NCI-H1092 treated with DMSO at 0.1 percent for 48 hours (cell line): ENCODE measurements at regions not wholly inside any gene's neighbourhood (a gene's known extent, or its start where the extent isn't known, plus 50 kb on each side); places are given as distances from the start of the nearest gene placed in this dataset.
"Not testable (repeated sequence)": the region's sequence is repeated elsewhere in the genome, so short reads cannot be mapped to it uniquely, and the experiment has no call there.

Experiments
- DNase-seq: peaks from one replicate; lab custom pipeline; 2025; lab: John Stamatoyannopoulos, UW

DNA sequence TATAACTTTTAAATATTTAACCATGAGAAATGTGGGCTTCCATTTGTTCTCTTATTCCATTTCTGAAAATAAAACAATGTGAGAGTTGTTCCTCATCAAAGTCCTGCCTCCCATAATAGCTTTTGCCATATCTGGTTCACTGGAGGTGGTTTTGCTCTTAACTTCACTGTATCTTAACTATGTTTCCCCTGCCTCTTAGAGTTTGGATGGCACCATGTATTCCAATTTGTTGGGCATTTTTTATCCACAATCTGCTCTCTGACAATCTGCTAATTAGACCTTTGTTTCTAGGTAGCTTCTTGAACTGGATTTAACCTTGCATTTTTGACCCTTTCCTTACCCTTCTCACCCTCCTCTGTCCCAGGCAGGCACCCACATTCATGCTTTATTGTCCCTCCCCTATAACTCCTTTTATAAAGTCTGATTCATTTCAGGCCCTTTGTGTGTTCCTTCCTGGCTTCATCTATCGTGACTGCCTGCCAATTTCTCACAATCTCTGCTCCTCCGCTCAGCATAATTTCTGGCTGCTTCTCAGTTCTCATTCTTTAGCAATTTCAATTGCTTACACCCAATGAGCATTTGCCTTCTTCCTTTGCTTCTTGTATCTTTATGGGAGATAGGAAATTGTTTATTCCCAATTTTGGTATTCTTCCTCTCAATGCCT lies 144.2 kb upstream of the ARHGEF26 start:
- DNase-seq = no peak

- no peak for DNase-seq
Measured at GRCh38 chr3:153978006-153978405, 143.2 kb upstream of the ARHGEF26 start.

- no peak for DNase-seq
Measured at GRCh38 chr3:153979418-153980251, 141.6 kb upstream of the ARHGEF26 start.

DNA sequence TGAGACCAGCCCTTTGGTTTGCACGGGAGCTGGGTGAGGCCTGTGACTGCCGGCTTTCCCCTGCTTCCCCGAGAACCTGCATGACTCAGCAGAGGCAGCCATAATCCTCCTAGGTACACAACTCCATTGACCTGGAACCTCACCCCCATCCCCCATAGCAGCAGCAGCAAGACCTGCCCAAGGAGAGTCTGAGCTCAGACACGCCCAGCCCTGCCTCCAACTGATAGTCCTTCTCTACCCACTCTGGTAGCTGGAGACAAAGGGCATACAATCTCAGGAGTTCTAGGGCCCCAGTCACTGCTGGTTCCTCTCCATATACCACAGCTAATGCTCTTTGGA lies 141.0 kb upstream of the ARHGEF26 start:
- no peak for DNase-seq

DNA sequence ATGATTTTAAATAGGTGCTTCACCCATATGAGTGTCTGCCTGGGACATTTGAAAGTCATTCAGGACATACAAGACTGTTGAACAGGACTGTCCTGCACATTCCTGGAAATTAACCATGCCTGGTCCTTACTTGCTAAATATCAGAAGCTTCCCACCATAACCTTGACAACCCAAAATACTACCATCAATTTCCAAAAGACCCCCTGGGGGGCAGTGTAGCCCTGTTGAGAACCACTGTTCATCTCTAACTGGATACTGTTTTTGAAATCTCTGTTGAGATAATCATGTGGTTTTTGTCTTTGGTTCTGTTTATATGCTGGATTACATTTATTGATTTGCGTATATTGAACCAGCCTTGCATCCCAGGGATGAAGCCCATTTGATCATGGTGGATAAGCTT lies 123.8 kb upstream of the ARHGEF26 start:
- not testable (repeated sequence) for DNase-seq

- DNase-seq = no peak
Measured at GRCh38 chr3:154003649-154004048, 117.5 kb upstream of the ARHGEF26 start.

- DNase-seq = no peak
Measured at GRCh38 chr3:154011036-154011435, 110.2 kb upstream of the ARHGEF26 start.

- DNase-seq = no peak
Measured at GRCh38 chr3:154013736-154014135, 107.5 kb upstream of the ARHGEF26 start.

- no peak for DNase-seq
Measured at GRCh38 chr3:154015307-154015706, 105.9 kb upstream of the ARHGEF26 start.

DNA sequence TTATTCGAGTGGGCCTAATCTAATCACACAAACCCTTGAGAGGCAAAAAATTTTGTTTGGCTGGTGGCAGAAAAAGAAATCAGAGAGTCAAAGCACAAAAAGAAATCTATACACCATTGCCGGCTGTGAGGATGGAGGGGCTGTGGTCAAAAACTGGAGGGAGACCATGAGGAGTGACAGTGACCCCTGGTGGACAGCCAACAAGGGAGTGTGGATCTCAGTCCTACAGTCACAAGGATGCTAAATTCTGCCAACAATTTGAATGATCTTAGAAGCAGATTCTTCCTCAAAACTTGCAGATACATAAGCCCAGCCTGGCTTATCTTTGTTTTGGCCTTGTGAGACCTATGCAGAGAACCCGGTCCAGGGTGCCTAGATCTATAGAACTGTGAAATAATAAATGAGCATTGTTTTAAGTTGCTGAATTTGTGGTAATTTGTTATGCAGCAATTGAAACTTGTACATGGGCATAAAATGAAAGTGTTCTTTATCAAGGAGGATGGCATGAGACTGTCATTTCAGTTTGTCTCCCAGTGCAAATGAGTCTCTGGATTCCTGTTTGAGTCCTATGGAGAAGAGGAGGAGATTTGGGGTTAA lies 103.0 kb upstream of the ARHGEF26 start:
- peak; percentile 10 for DNase-seq

- DNase-seq = no peak
Measured at GRCh38 chr3:154022606-154023005, 98.6 kb upstream of the ARHGEF26 start.

DNA sequence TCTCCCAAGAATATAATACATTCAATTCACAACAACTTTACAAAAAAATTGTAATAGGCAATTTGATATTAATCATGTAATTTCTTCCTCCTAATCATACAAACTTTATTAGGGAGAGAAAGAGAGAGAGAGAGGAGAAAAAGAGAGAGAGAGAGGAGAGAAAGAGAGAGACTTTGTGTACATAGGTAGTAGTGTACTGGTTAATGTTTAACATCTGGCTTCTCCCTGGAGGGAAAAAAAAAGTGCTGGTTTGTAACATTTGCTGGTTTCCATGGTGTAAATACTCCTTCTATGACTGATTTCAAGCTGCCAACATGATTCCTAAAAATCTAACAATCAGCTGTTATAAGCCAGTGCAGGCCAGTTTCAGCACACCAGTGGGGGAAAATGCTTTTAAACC lies 98.0 kb upstream of the ARHGEF26 start:
- no peak for DNase-seq

DNA sequence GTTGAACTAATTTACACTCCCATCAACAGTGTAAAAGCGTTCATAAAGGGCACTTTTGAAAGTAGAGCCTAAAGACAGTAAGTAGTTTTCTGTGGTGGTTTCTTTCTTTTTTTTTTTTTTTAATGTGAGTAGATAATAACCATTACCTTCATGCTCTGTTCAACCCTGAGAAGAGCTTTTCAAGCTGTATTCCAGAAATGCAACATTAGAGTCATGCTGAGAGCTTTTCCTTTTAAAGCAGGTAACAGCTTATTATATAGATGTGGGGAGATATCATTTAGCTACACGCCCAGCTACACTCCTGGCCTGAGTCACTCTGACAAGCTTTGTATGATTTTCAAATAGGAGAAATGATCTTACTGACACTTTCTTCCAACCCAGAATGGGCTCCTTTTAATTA lies 96.2 kb upstream of the ARHGEF26 start:
- DNase-seq = no peak

- no peak for DNase-seq
Measured at GRCh38 chr3:154029926-154030325, 91.3 kb upstream of the ARHGEF26 start.

- no peak for DNase-seq
Measured at GRCh38 chr3:154034797-154035330, 86.3 kb upstream of the ARHGEF26 start.

GRCh38 chr3:154040283-154040682 lies 80.9 kb upstream of the ARHGEF26 start:
- no peak for DNase-seq

DNA sequence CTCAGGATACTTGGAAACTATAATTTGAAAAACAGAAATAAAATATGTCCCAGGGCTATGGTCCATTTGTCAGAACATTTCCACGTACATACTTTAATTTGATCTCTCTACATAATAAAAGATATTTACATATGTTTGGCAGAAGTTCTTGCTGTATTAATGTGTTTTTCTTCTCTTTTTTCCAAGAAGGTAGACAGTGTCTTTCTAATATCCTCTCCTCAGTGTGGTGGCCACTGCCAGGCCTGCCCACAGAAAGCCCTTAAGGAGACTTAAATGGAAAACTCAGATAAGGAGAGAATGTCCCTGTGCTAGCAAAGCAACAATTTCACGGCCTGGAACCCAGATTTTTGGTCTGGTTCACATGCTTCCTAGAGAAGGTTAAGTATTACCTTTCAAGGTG lies 76.5 kb upstream of the ARHGEF26 start:
- DNase-seq = no peak

DNA sequence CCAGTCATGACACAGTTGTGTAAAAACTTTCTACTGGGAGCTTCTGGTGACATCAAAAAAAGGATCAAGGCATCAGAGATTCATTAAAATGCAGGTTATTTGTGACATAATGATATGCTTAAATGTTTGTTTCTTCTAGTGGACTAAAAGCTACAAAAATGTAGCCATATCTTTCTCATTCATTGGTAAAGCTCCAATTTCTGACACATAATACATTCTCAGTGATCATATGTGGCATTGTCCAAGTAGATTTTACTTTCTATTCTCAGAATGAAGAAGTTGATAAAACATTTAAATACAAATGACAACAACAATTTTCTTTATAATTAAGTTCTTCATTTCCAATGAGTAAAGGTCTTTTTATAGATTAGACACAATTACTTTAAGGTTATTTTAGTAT lies 71.0 kb upstream of the ARHGEF26 start:
- no peak for DNase-seq

DNA sequence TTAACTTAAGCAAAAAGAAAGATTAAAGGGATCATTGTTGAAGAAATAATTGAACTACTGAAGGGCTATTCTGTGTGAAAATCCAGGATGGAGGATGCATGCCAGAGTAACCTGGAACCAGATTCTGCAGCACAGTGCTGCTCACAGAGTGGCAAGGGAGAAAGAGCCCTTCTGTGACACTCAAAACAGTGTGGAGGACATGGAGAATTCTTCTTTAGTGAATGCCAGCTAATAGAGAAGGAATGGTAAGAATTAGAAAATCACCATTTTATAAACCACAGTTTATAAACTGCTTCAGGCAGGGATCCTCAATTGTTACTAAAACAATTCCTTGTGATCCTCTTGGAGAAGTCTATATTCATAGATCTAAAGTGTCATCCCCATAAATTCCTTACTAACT lies 70.4 kb upstream of the ARHGEF26 start:
- DNase-seq = no peak

DNA sequence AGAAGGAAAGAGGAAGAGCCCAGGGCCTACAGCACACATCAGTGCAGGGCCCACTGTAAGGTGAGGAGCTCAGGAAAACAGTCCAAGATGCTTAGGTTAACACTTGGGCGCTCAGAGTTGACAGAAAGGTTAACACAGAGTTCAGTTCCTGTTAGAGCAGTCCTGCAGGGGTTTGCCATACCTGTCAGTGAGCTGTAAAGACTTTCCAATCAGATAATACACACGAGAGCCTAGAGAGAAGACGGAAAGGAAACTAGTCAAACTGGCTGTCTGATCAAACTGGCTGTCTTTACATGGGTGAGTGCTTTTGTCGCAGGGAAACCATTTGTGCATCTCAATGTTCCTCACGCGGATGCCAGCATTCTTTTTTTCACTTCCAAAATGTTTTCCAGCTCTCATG lies 61.4 kb upstream of the ARHGEF26 start:
- DNase-seq = no peak

DNA sequence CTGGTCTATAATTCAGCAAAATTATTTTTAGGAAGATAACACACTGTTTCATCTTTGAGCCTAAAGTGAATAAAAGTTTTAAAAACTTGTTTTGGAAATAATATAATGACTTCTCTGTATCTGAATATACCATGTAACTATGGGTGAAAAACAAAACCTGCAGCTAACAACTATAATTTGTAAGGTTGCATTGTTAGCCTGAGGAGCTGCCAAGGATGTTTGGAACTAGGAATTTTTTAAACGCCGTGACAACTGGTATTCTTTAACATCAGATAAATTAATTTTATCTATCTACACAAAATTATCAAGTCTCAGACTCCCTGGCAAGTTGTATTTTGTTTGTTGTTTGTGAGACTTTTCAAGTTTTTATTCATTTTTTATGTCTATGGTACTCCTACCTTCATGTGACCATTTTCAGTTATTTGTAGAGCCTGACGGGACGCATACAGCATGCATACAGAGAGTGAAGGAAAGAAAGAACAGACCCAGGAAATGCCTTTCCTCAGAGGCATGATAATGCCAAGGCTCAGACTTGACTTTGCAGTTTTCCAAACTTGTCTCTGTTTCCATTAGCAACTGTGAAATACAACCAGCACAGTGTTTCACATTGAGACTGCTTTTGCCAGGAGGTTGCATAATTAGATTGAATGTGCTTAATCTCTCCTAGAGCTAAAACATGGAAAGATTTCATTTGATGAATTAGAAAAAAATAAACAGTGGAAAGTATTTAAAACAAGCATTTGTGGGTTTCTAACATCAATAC lies 60.8 kb upstream of the ARHGEF26 start:
- DNase-seq = no peak

GRCh38 chr3:154061001-154061370 lies 60.2 kb upstream of the ARHGEF26 start:
- no peak for DNase-seq
